Uterus (tissue), 3 donors: ENCODE measurements at regions not wholly inside any gene's neighbourhood (a gene's known extent, or its start where the extent isn't known, plus 50 kb on each side); places are given as distances from the start of the nearest gene placed in this dataset.

Experiments used
- DNase-seq, 2 donors: peaks; one replicate each; pipeline ENCODE4 v3.0.0-alpha.2; 2019 to 2020
- H3K27ac ChIP-seq, 2 donors: fragments of 200-600 bp; sonication (generic); 1 replicate in 1 of 2; 2 replicates in 1 of 2; pipeline ENCODE4 v1.5.1; 2016 to 2018
- H3K27me3 ChIP-seq, 2 donors: fragments of 200-600 bp; sonication (generic); one replicate each; pipeline ENCODE4 v1.5.1; 2018 to 2019; ENCODE audit warnings: control low read depth in 1 of 2
- H3K36me3 ChIP-seq, 2 donors: fragments of 200-600 bp; sonication (generic); one replicate each; pipeline ENCODE4 v1.5.1; 2019; ENCODE audit warnings: control low read depth in 1 of 2
- H3K4me1 ChIP-seq, 2 donors: fragments of 200-600 bp; sonication (generic); one replicate each; pipeline ENCODE4 v1.5.1; 2018 to 2019; ENCODE audit warnings: control low read depth in 1 of 2
- H3K4me3 ChIP-seq, 2 donors: fragments of 200-600 bp; sonication (generic); 1 replicate in 1 of 2; 2 replicates in 1 of 2; pipeline ENCODE4 v1.5.1; 2018 to 2019; ENCODE audit warnings: mild to moderate bottlenecking in 1 of 2
- H3K9me3 ChIP-seq, 2 donors: fragments of 200-600 bp; sonication (generic); one replicate each; pipeline ENCODE4 v1.5.1; 2019; ENCODE audit warnings: control low read depth in 1 of 2
- POLR2A ChIP-seq, 2 donors: fragments of 450-650 bp; IDR thresholded peaks; one replicate each; pipeline ENCODE4 v1.6.1; 2016; ENCODE audit warnings: antibody characterized with exemption in 2 of 2, mild to moderate bottlenecking in 1 of 2, moderate library complexity in 1 of 2
- intact Hi-C: fragments of 100-400 bp; cut with DNase I; formaldehyde crosslinking; loops from one replicate; pipeline ENCODE4 v1.15.1; 2023; ENCODE audit warnings: low total_unique reads
- TF ChIP-seq, protein P1 (sequence below), 4 experiments: fragments of 200-600 bp in 2 of 4; fragments of 450-650 bp in 2 of 4; sonication (generic) in 2 of 4; IDR thresholded peaks; one replicate each; pipeline ENCODE4 v1.5.1; 2016 to 2019; ENCODE audit warnings: antibody characterized with exemption in 4 of 4, mild to moderate bottlenecking in 2 of 4, moderate library complexity in 1 of 4
- donor health status: DM: yes; HTN: yes; CAD: no.

GRCh38 chr21:15564907-15565306, 164.9 kb upstream of the USP25 start:
- H3K27me3 ChIP-seq, result no peaks in the 10 kb centered on the region
- DNase-seq, result no peak
- no peaks in the 10 kb centered on the region for H3K36me3 ChIP-seq
- H3K4me3 ChIP-seq, result no peak overlapping the region
- H3K27ac ChIP-seq, result no peak overlapping the region
- no peaks in the 10 kb centered on the region for H3K9me3 ChIP-seq
- TF ChIP-seq, protein P1, sequence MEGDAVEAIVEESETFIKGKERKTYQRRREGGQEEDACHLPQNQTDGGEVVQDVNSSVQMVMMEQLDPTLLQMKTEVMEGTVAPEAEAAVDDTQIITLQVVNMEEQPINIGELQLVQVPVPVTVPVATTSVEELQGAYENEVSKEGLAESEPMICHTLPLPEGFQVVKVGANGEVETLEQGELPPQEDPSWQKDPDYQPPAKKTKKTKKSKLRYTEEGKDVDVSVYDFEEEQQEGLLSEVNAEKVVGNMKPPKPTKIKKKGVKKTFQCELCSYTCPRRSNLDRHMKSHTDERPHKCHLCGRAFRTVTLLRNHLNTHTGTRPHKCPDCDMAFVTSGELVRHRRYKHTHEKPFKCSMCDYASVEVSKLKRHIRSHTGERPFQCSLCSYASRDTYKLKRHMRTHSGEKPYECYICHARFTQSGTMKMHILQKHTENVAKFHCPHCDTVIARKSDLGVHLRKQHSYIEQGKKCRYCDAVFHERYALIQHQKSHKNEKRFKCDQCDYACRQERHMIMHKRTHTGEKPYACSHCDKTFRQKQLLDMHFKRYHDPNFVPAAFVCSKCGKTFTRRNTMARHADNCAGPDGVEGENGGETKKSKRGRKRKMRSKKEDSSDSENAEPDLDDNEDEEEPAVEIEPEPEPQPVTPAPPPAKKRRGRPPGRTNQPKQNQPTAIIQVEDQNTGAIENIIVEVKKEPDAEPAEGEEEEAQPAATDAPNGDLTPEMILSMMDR (IDR thresholded peaks at IDR 0.05), result no peak
- TF ChIP-seq POLR2A (IDR thresholded peaks at IDR 0.05), result no peak
- intact Hi-C loops, result no loop called here
- no peaks in the 10 kb centered on the region for H3K4me1 ChIP-seq

GRCh38 chr21:15566703-15567102, 163.1 kb upstream of the USP25 start:
- intact Hi-C loops, result no loop called here

DNA sequence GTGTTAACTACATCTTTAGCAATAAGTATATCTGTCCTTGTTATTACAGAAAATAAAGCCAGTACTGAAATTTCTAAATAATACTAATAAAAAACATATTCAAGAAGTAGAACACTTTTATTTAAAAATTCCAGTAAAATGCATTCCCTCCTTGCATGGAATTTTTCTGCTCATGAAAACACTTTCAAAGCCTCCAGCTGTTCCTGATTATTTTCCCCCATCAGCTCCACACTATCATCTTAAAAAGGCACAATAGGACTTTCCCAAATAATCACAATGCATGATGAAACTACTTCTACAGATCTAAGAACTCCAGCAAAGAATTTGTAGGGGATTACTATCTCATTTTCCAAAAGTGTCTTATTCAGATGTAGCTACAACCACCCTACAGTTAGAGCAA, 162.6 kb upstream of the USP25 start:
- no peaks in the 10 kb centered on the region for H3K27me3 ChIP-seq
- TF ChIP-seq, protein P1 (IDR thresholded peaks at IDR 0.05), result no peak
- no peak for TF ChIP-seq POLR2A (IDR thresholded peaks at IDR 0.05)
- no peaks in the 10 kb centered on the region for H3K4me1 ChIP-seq
- H3K27ac ChIP-seq, result no peak overlapping the region
- no peaks in the 10 kb centered on the region for H3K9me3 ChIP-seq
- no peak for DNase-seq
- no peak overlapping the region for H3K4me3 ChIP-seq
- intact Hi-C loops, result no loop called here
- H3K36me3 ChIP-seq, result no peaks in the 10 kb centered on the region

More at GRCh38 chr21:15566703-15567102, 163.1 kb upstream of the USP25 start:
- no peaks in the 10 kb centered on the region for H3K9me3 ChIP-seq
- H3K4me1 ChIP-seq, result no peaks in the 10 kb centered on the region
- no peak for DNase-seq
- H3K27ac ChIP-seq, result no peak overlapping the region
- no peaks in the 10 kb centered on the region for H3K36me3 ChIP-seq
- TF ChIP-seq, protein P1 (IDR thresholded peaks at IDR 0.05), result no peak
- no peak for TF ChIP-seq POLR2A (IDR thresholded peaks at IDR 0.05)
- no peaks in the 10 kb centered on the region for H3K27me3 ChIP-seq
- no peak overlapping the region for H3K4me3 ChIP-seq

GRCh38 chr21:15568516-15568915, 161.3 kb upstream of the USP25 start:
- H3K4me3 ChIP-seq, result no peak overlapping the region
- no peak for DNase-seq
- intact Hi-C loops, result no loop called here
- H3K27ac ChIP-seq, result no peak overlapping the region
- no peaks in the 10 kb centered on the region for H3K27me3 ChIP-seq
- no peaks in the 10 kb centered on the region for H3K4me1 ChIP-seq
- TF ChIP-seq, protein P1 (IDR thresholded peaks at IDR 0.05), result no peak
- no peak for TF ChIP-seq POLR2A (IDR thresholded peaks at IDR 0.05)
- H3K36me3 ChIP-seq, result no peaks in the 10 kb centered on the region
- H3K9me3 ChIP-seq, result no peaks in the 10 kb centered on the region

DNA sequence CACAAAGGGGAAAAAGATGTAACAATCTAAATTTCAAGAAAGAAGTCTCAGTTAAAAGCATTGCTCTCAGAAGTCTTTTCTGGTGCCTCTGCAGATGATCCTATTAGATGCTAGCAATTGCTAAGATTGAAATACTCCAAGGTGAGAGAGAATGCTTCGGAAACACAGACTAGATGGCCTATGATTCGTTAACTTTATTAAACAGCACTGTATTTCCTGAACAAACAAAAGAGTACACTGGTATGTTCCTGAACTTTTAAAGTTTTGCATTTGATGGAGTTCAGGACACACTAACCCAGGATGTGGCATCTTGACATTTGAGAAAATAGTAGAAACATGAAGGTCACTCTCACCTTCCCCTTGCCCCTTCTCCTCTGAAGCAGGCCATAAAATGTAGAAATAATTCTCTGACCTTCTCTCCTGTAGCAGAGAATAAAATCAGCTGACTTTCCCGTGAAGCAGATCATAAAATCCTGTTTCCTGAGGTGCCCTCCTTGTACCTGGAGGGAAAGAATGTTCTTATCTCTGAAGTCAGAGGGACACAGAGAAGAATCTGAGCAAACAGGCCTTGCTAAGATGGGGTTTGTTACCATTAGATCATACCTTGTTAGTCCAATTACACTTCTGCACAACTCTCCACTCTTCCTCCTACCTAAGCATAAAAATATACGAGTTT, 142.9 kb upstream of the USP25 start:
- no peaks in the 10 kb centered on the region for H3K27me3 ChIP-seq

More for the DNA sequence above, 142.9 kb upstream of the USP25 start:
- H3K4me1 ChIP-seq, result no peaks in the 10 kb centered on the region
- intact Hi-C loops, result no loop called here
- no peak for DNase-seq
- no peaks in the 10 kb centered on the region for H3K36me3 ChIP-seq
- TF ChIP-seq, protein P1 (IDR thresholded peaks at IDR 0.05), result no peak
- TF ChIP-seq POLR2A (IDR thresholded peaks at IDR 0.05), result no peak
- H3K27ac ChIP-seq, result no peak overlapping the region
- no peak overlapping the region for H3K4me3 ChIP-seq
- no peaks in the 10 kb centered on the region for H3K9me3 ChIP-seq
